Coronary artery (tissue), 2 donors: ENCODE measurements at regions not wholly inside any gene's neighbourhood (a gene's known extent, or its start where the extent isn't known, plus 50 kb on each side); places are given as distances from the start of the nearest gene placed in this dataset.
"Not testable (repeated sequence)": the region's sequence is repeated elsewhere in the genome, so short reads cannot be mapped to it uniquely, and the experiment has no call there.

ENCODE experiments used
- DNase-seq: peaks from one replicate; pipeline ENCODE4 v3.0.0-alpha.2; 2017; ENCODE audit warnings: low spot score
- H3K27ac ChIP-seq, 2 donors: fragments of 200-600 bp; sonication (generic); one replicate each; pipeline ENCODE4 v1.5.1; 2016 to 2019
- H3K4me3 ChIP-seq: fragments of 200-600 bp; sonication (generic); 2 replicates; pipeline ENCODE4 v1.5.1; 2016; ENCODE audit warnings: mild to moderate bottlenecking, moderate library complexity
- CTCF ChIP-seq: fragments of 200-600 bp; sonication (generic); IDR thresholded peaks from one replicate; pipeline ENCODE4 v1.5.1; 2019; ENCODE audit warnings: antibody characterized with exemption

- no peak for DNase-seq
- Histone ChIP-seq H3K4me3 (no peak overlapping the region), H3K27ac (no peak overlapping the region)
- TF ChIP-seq CTCF = no peak
These were observed 386.3 kb downstream of the TMEM121 start for GRCh38 chr14:105912641-105913180.

GRCh38 chr14:105913221-105913620, 386.8 kb downstream of the TMEM121 start:
- H3K27ac ChIP-seq = no peak overlapping the region
- DNase-seq = no peak
- no peak for TF ChIP-seq CTCF
- no peak overlapping the region for H3K4me3 ChIP-seq

- Histone ChIP-seq H3K27ac (no peak overlapping the region), H3K4me3 (no peak overlapping the region)
- DNase-seq = no peak
- TF ChIP-seq CTCF = no peak
These were observed 387.5 kb downstream of the TMEM121 start for GRCh38 chr14:105913861-105914260.

GRCh38 chr14:105914281-105914680, 387.9 kb downstream of the TMEM121 start:
- not testable (repeated sequence) for H3K4me3 ChIP-seq, H3K27ac ChIP-seq, DNase-seq

GRCh38 chr14:105914738-105915385, 388.5 kb downstream of the TMEM121 start:
- TF ChIP-seq CTCF = no peak
- Histone ChIP-seq H3K4me3 (no peak overlapping the region), H3K27ac (no peak overlapping the region)
- DNase-seq = no peak

GRCh38 chr14:105915546-105915945, 389.2 kb downstream of the TMEM121 start:
- not testable (repeated sequence) for H3K27ac ChIP-seq, H3K4me3 ChIP-seq, DNase-seq

- not testable (repeated sequence) for DNase-seq, H3K4me3 ChIP-seq, H3K27ac ChIP-seq
These were observed 391.0 kb downstream of the TMEM121 start for GRCh38 chr14:105917136-105917932.

- Histone ChIP-seq H3K27ac (no peak overlapping the region), H3K4me3 (no peak overlapping the region)
- no peak for DNase-seq
- no peak for TF ChIP-seq CTCF
These were observed 391.6 kb downstream of the TMEM121 start for GRCh38 chr14:105917933-105918436.
